ENCODE measurements at regions not wholly inside any gene's neighbourhood (a gene's known extent, or its start where the extent isn't known, plus 50 kb on each side); places are given as distances from the start of the nearest gene placed in this dataset.

GRCh38 chr20:39318911-39319310, 356.8 kb downstream of the DHX35 start:
- no peak overlapping the region for H4K91ac ChIP-seq (replicated peaks; ENCODE audit: insufficient read length, low read length)
- no peak overlapping the region for H3K4me2 ChIP-seq (ENCODE audit: insufficient read depth in 1 of 2, low read depth in 2 of 2, low read length in 2 of 2)
- H3K4ac ChIP-seq (replicated peaks; ENCODE audit: insufficient read length, low read depth, low read length) = no peak overlapping the region
- CTCF ChIA-PET (ENCODE audit: partially characterized antibody) = interaction anchor here (0.9 to 1.8 kb wide), 3 partner anchors 13 to 30 kb away, joined by 3 to 4 read pairs (median 3); no protein-coding TSS in a partner anchor
- no peak overlapping the region for H3K56ac ChIP-seq (replicated peaks; ENCODE audit: insufficient read length, low read depth, low read length)
- 81% methylated on average over 2 of the region's 2 CpGs; no CpG with 5 or more reads in 1 of the 2 experiments for WGBS, 2 experiments (ENCODE audit: extremely low coverage in 1 of 2, insufficient coverage in 1 of 2, insufficient read length in 1 of 2, insufficient replicate concordance in 2 of 2, low coverage in 1 of 2, low lambda C conversion rate in 2 of 2, missing lambda C conversion rate in 1 of 2)
- TF ChIP-seq TEAD4 (IDR thresholded peaks at IDR 0.05; ENCODE audit: low read depth, low read length) = no peak
- no peak for TF ChIP-seq CBX8 (IDR thresholded peaks at IDR 0.05; ENCODE audit: borderline replicate concordance, low read depth, low read length)
- no peak for TF ChIP-seq FOSL1 (IDR thresholded peaks at IDR 0.05; ENCODE audit: insufficient read depth, low read depth, low read length)
- no peak for TF ChIP-seq CTBP2 (IDR thresholded peaks at IDR 0.05; ENCODE audit: borderline replicate concordance, insufficient read depth, insufficient read length, low read length)
- no peaks in the 10 kb centered on the region for H3K79me2 ChIP-seq (ENCODE audit: control insufficient read depth in 1 of 2, insufficient read depth in 2 of 2, low read length in 2 of 2)
- H3K18ac ChIP-seq (ENCODE audit: extremely low read depth, low read length) = no peak overlapping the region
- H2BK120ac ChIP-seq (replicated peaks; ENCODE audit: low read depth, low read length) = no peak overlapping the region
- no peak overlapping the region for H2BK12ac ChIP-seq (ENCODE audit: low read depth, low read length)
- H3K23me2 ChIP-seq (ENCODE audit: low read depth, low read length) = no peaks in the 10 kb centered on the region; the same call in 1 of the 2 replicates
- FAIRE-seq (no peak), DNase-seq (ENCODE audit: low read depth in 1 of 2, low spot score in 2 of 2) (no peak)
- no peak overlapping the region for H2BK20ac ChIP-seq (ENCODE audit: low read length)
- H2BK5ac ChIP-seq (ENCODE audit: low read depth, low read length) = no peak overlapping the region
- H2AK5ac ChIP-seq (ENCODE audit: low read depth, low read length) = no peak overlapping the region
- H3K79me1 ChIP-seq (ENCODE audit: low read depth, low read length) = no peaks in the 10 kb centered on the region
- H3K9ac ChIP-seq (replicated peaks in 1 of 4; ENCODE audit: extremely low read depth in 1 of 4, low read depth in 3 of 4, low read length in 3 of 4) = no peak overlapping the region
- H4K8ac ChIP-seq (ENCODE audit: extremely low read depth, insufficient read depth, low read length) = no peak overlapping the region
- H3K4me3 ChIP-seq (ENCODE audit: extremely low read depth in 1 of 4, insufficient read depth in 2 of 4, low read depth in 3 of 4, low read length in 4 of 4) = no peak overlapping the region
- H3K23ac ChIP-seq (ENCODE audit: insufficient read length) = no peak overlapping the region
- H3K27me3 ChIP-seq (replicated peaks in 1 of 4; ENCODE audit: control insufficient read depth in 3 of 4, extremely low read depth in 1 of 4, insufficient read depth in 3 of 4, low read length in 3 of 4) = no peaks in the 10 kb centered on the region
- no peaks in the 10 kb centered on the region for H3K36me3 ChIP-seq (ENCODE audit: control insufficient read depth in 2 of 4, insufficient read depth in 4 of 4, low read length in 3 of 4)
- no peaks in the 10 kb centered on the region for H3K4me1 ChIP-seq (replicated peaks in 1 of 4; ENCODE audit: control insufficient read depth in 3 of 4, insufficient read depth in 4 of 4, low read length in 3 of 4)
- H2AFZ ChIP-seq (ENCODE audit: low read length) = no peak overlapping the region
- no peak overlapping the region for H3K27ac ChIP-seq (ENCODE audit: low read depth, low read length)
- H3K9me3 ChIP-seq (ENCODE audit: insufficient read depth in 2 of 2, low read depth in 1 of 2, low read length in 1 of 2) = no peaks in the 10 kb centered on the region
- no peak overlapping the region for H3K14ac ChIP-seq (ENCODE audit: insufficient read length)
- H2BK15ac ChIP-seq (ENCODE audit: low read length) = no peak overlapping the region
- H4K20me1 ChIP-seq (replicated peaks in 1 of 2; ENCODE audit: control insufficient read depth in 1 of 2, insufficient read depth in 2 of 2, low read length in 2 of 2) = no peaks in the 10 kb centered on the region
- POLR2A ChIA-PET (ENCODE audit: partially characterized antibody) = interaction anchor here (1.3 kb wide), 1 partner anchor 36 kb away, joined by 3 read pairs; no protein-coding TSS in a partner anchor
- H4K5ac ChIP-seq (ENCODE audit: insufficient read length, low read depth, low read length) = no peak overlapping the region
